ENCODE measurements at regions not wholly inside any gene's neighbourhood (a gene's known extent, or its start where the extent isn't known, plus 50 kb on each side); places are given as distances from the start of the nearest gene placed in this dataset.

GRCh38 chr4:81652069-81652478, 180.4 kb upstream of the RASGEF1B start:
- Histone ChIP-seq H3K36me3 (ENCODE audit: control insufficient read depth, insufficient read depth, low read length) (no peaks in the 10 kb centered on the region), H3K4me1 (peaks cover 28% of the 10 kb centered on the region), H3K27me3 (replicated peaks; ENCODE audit: control insufficient read depth, insufficient read depth, low read length) (no peaks in the 10 kb centered on the region), H3K9me3 (no peaks in the 10 kb centered on the region), H3K4me3 (ENCODE audit: low read depth, low read length) (no peak overlapping the region)
- no peaks in the 10 kb centered on the region for H3K36me3 Mint-ChIP-seq (ENCODE audit: insufficient read depth, unreplicated experiment)
- peaks cover 27% of the 10 kb centered on the region for H3K4me1 Mint-ChIP-seq (ENCODE audit: low read depth, unreplicated experiment)
- TF ChIP-seq CTCF (IDR thresholded peaks at IDR 0.05; ENCODE audit: insufficient read depth in 1 of 2, low read depth in 1 of 2, low read length in 1 of 2, severe bottlenecking in 1 of 2, unreplicated experiment in 1 of 2): no peak
- POLR2A ChIA-PET: no interaction called here
- BruUV-seq (replicated peaks): no TSS peak
- DNase-seq: no peak
- peak overlapping the region; percentile 75 for H3K27ac Mint-ChIP-seq (ENCODE audit: unreplicated experiment)
- no peak overlapping the region for H3K4me3 Mint-ChIP-seq (ENCODE audit: unreplicated experiment)
- CTCF ChIA-PET: no interaction called here
- H3K9me3 Mint-ChIP-seq (ENCODE audit: unreplicated experiment): no peaks in the 10 kb centered on the region
- intact Hi-C loops (cut with micrococcal nuclease; ENCODE audit: unreplicated experiment): loop anchor here (5.0 to 10.0 kb wide), 2 partner anchors 120 to 193 kb away; no protein-coding TSS in a partner anchor
- H3K27me3 Mint-ChIP-seq (ENCODE audit: insufficient read depth, unreplicated experiment): no peaks in the 10 kb centered on the region

GRCh38 chr4:81651243-81651899, 179.7 kb upstream of the RASGEF1B start:
- BruUV-seq (replicated peaks): no TSS peak
- peaks cover 28% of the 10 kb centered on the region for H3K4me1 ChIP-seq
- H3K27me3 ChIP-seq (replicated peaks; ENCODE audit: control insufficient read depth, insufficient read depth, low read length): no peaks in the 10 kb centered on the region
- intact Hi-C loops (cut with micrococcal nuclease; ENCODE audit: unreplicated experiment): loop anchor here (1.0 to 10.0 kb wide), 3 partner anchors 121 to 193 kb away; no protein-coding TSS in a partner anchor
- Mint-ChIP-seq H3K27ac (ENCODE audit: unreplicated experiment) (peak overlapping the region; percentile 75), H3K36me3 (ENCODE audit: insufficient read depth, unreplicated experiment) (peaks cover 6% of the 10 kb centered on the region), H3K4me3 (ENCODE audit: unreplicated experiment) (no peak overlapping the region), H3K4me1 (ENCODE audit: low read depth, unreplicated experiment) (peaks cover 27% of the 10 kb centered on the region), H3K27me3 (ENCODE audit: insufficient read depth, unreplicated experiment) (no peaks in the 10 kb centered on the region), H3K9me3 (ENCODE audit: unreplicated experiment) (no peaks in the 10 kb centered on the region)
- H3K36me3 ChIP-seq (ENCODE audit: control insufficient read depth, insufficient read depth, low read length): no peaks in the 10 kb centered on the region
- peak; percentile 19 to 46 for DNase-seq
- ChIA-PET POLR2A (no interaction called here), CTCF (no interaction called here)
- H3K9me3 ChIP-seq: no peaks in the 10 kb centered on the region
- no peak overlapping the region for H3K4me3 ChIP-seq (ENCODE audit: low read depth, low read length)
- TF ChIP-seq CTCF (IDR thresholded peaks at IDR 0.05; ENCODE audit: insufficient read depth in 1 of 2, low read depth in 1 of 2, low read length in 1 of 2, severe bottlenecking in 1 of 2, unreplicated experiment in 1 of 2): no peak

GRCh38 chr4:81650606-81651242, 179.0 kb upstream of the RASGEF1B start:
- intact Hi-C loops (cut with micrococcal nuclease; ENCODE audit: unreplicated experiment): loop anchor here (1.0 to 10.0 kb wide), 3 partner anchors 122 to 194 kb away; no protein-coding TSS in a partner anchor
- Histone ChIP-seq H3K36me3 (ENCODE audit: control insufficient read depth, insufficient read depth, low read length) (no peaks in the 10 kb centered on the region), H3K4me1 (peaks cover 28% of the 10 kb centered on the region), H3K4me3 (ENCODE audit: low read depth, low read length) (no peak overlapping the region), H3K9me3 (no peaks in the 10 kb centered on the region), H3K27me3 (replicated peaks; ENCODE audit: control insufficient read depth, insufficient read depth, low read length) (no peaks in the 10 kb centered on the region)
- no peaks in the 10 kb centered on the region for H3K27me3 Mint-ChIP-seq (ENCODE audit: insufficient read depth, unreplicated experiment)
- no peak overlapping the region for H3K4me3 Mint-ChIP-seq (ENCODE audit: unreplicated experiment)
- H3K27ac Mint-ChIP-seq (ENCODE audit: unreplicated experiment): peak overlapping the region; percentile 75
- DNase-seq: peak; percentile 46 to 60
- peaks cover 6% of the 10 kb centered on the region for H3K36me3 Mint-ChIP-seq (ENCODE audit: insufficient read depth, unreplicated experiment)
- no peaks in the 10 kb centered on the region for H3K9me3 Mint-ChIP-seq (ENCODE audit: unreplicated experiment)
- ChIA-PET CTCF (no interaction called here), POLR2A (no interaction called here)
- peaks cover 27% of the 10 kb centered on the region for H3K4me1 Mint-ChIP-seq (ENCODE audit: low read depth, unreplicated experiment)
- no TSS peak for BruUV-seq (replicated peaks)
- TF ChIP-seq CTCF (IDR thresholded peaks at IDR 0.05; ENCODE audit: insufficient read depth in 1 of 2, low read depth in 1 of 2, low read length in 1 of 2, severe bottlenecking in 1 of 2, unreplicated experiment in 1 of 2): no peak

All from Caco-2 (cell line).